ENCODE measurements at regions not wholly inside any gene's neighbourhood (a gene's known extent, or its start where the extent isn't known, plus 50 kb on each side); places are given as distances from the start of the nearest gene placed in this dataset.

DNA sequence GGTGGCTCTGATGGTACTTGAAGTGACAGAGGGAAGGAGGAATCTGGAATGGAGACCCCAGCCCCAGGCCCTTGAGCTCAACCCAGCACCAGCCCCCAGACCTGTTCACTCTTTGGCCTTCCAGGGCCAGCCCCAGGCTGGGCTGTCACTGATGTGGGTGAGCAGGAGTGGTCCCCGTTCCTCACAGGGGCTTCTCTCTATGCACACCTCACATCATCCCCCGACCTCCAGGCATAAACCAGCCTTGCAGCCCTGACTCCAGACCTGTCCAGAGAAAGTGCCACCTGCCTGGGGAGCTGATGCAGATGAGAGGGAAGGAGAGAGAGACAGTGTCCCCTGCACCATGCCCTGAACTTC, 182.6 kb upstream of the SDK2 start (continued):
- no peak for TF ChIP-seq REST (IDR thresholded peaks at IDR 0.05; ENCODE audit: borderline replicate concordance)

DNA sequence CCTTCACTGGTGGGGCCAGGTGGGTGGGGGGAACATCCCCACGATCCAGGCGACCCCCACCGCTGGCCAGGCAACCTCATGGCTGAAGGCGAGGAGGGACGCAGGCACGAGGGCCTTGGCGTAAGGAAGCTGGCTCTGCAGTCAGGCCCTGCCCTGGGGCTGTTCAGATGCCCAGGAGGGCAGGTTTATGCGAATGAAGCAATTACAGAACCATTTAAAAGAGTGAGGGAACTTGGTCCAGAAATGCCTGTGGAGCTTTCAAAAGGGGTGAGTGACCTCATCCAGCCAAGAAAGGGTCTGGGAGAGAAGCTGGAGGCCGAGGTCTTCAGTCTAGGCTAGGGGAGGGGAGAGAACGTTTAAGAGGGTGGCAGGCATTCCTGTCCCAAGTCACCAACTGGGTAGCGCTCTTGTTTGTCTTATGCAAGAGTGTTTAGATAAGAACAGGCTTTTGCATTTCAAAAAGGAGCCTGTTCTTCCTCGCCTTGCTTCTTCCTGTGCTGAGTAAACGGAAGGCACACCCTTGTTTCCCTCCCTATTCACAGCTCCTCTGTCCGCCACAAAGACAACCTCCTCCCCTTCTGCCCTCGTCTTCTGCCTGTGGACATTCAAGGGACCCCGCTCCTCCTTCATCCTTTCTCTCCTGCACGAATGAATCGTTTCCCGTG, 183.5 kb upstream of the SDK2 start:
- Histone ChIP-seq H2AFZ (ENCODE audit: low read depth, low read length) (no peak overlapping the region), H3K4me2 (ENCODE audit: low read length) (no peak overlapping the region), H3K9ac (ENCODE audit: low read length) (no peak overlapping the region), H3K4me3 (ENCODE audit: low read length) (no peak overlapping the region), H3F3A (ENCODE audit: insufficient read depth, low read length, poor library complexity, severe bottlenecking) (no peaks in the 10 kb centered on the region), H3K9me2 (ENCODE audit: insufficient read depth, low read length) (no peaks in the 10 kb centered on the region), H3K36me3 (ENCODE audit: insufficient read depth, low read length) (no peaks in the 10 kb centered on the region), H3K79me2 (replicated peaks; ENCODE audit: insufficient read depth, low read length) (no peaks in the 10 kb centered on the region), H3K27me3 (ENCODE audit: insufficient read depth, low read depth, low read length) (no peaks in the 10 kb centered on the region), H3K27ac (ENCODE audit: low read length) (no peak overlapping the region), H4K20me1 (ENCODE audit: insufficient read depth) (no peaks in the 10 kb centered on the region), H3K9me3 (ENCODE audit: low read length) (no peaks in the 10 kb centered on the region)
- TF ChIP-seq SMC3 (conservative IDR thresholded peaks at IDR 0.05; ENCODE audit: poor library complexity) (no peak), REST (IDR thresholded peaks at IDR 0.05; ENCODE audit: borderline replicate concordance) (no peak), EZH2 (IDR thresholded peaks at IDR 0.05; ENCODE audit: borderline replicate concordance, insufficient read depth, low read length, poor library complexity, severe bottlenecking) (no peak), MXI1 (conservative IDR thresholded peaks at IDR 0.05; ENCODE audit: poor library complexity, severe bottlenecking) (no peak), POLR2AphosphoS5 (IDR thresholded peaks at IDR 0.05) (no peak), TAF1 (IDR thresholded peaks at IDR 0.05; ENCODE audit: low read depth) (no peak), EP300 (conservative IDR thresholded peaks at IDR 0.05; ENCODE audit: poor library complexity, severe bottlenecking) (no peak), RAD21 (conservative IDR thresholded peaks at IDR 0.05) (no peak)
- TF ChIP-seq, protein P1, sequence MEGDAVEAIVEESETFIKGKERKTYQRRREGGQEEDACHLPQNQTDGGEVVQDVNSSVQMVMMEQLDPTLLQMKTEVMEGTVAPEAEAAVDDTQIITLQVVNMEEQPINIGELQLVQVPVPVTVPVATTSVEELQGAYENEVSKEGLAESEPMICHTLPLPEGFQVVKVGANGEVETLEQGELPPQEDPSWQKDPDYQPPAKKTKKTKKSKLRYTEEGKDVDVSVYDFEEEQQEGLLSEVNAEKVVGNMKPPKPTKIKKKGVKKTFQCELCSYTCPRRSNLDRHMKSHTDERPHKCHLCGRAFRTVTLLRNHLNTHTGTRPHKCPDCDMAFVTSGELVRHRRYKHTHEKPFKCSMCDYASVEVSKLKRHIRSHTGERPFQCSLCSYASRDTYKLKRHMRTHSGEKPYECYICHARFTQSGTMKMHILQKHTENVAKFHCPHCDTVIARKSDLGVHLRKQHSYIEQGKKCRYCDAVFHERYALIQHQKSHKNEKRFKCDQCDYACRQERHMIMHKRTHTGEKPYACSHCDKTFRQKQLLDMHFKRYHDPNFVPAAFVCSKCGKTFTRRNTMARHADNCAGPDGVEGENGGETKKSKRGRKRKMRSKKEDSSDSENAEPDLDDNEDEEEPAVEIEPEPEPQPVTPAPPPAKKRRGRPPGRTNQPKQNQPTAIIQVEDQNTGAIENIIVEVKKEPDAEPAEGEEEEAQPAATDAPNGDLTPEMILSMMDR (IDR thresholded peaks at IDR 0.05; ENCODE audit: poor library complexity, severe bottlenecking): no peak

Data from neural cell (in vitro differentiated cells).